Mucosa of descending colon (tissue), 3 donors: ENCODE measurements at regions not wholly inside any gene's neighbourhood (a gene's known extent, or its start where the extent isn't known, plus 50 kb on each side); places are given as distances from the start of the nearest gene placed in this dataset.

Source experiments
- ATAC-seq: fragments of 200-7000 bp; cut with Tn5 transposase; one replicate; pipeline ENCODE4 v1.9.1; 2020; ENCODE audit warnings: mild to moderate bottlenecking, moderate library complexity
- DNase-seq, 3 donors: peaks; one replicate each; pipeline ENCODE4 v3.0.0-alpha.2; 2020
- H3K36me3 ChIP-seq: fragments of 200-600 bp; one replicate; pipeline ENCODE4 v1.8.0; 2021; ENCODE audit warnings: low read depth, mild to moderate bottlenecking
- H3K4me1 ChIP-seq: fragments of 200-600 bp; one replicate; pipeline ENCODE4 v1.8.0; 2021; ENCODE audit warnings: low read depth, mild to moderate bottlenecking
- H3K4me3 ChIP-seq: fragments of 200-600 bp; one replicate; pipeline ENCODE4 v1.8.0; 2021; ENCODE audit warnings: mild to moderate bottlenecking
- H3K9me3 ChIP-seq: fragments of 200-600 bp; one replicate; pipeline ENCODE4 v1.8.0; 2021; ENCODE audit warnings: mild to moderate bottlenecking
- intact Hi-C, 2 donors: fragments of 100-400 bp; cut with DNase I in 1 of 2; cut with micrococcal nuclease in 1 of 2; formaldehyde crosslinking; loops; one replicate each; pipeline versions ENCODE4 v1.11.0 to v1.11.1; 2022; cut with DNase I, micrococcal nuclease
- TF ChIP-seq, protein P1 (sequence below): fragments of 200-600 bp; IDR thresholded peaks from one replicate; pipeline ENCODE4 v1.8.0; 2022; ENCODE audit warnings: antibody characterized with exemption, mild to moderate bottlenecking
- donor health status: DM: no; HTN: no; CAD: no; lungs with moderate emphysema.
- donor health status: DM: no; HTN: no; CAD: no.
- donor health status: DM: no; HTN: yes; CAD: no.

GRCh38 chr2:16014802-16015201 is 74.5 kb downstream of the MYCN start:
- Histone ChIP-seq H3K36me3 (no peaks in the 10 kb centered on the region), H3K9me3 (no peaks in the 10 kb centered on the region), H3K4me3 (no peak overlapping the region), H3K4me1 (peaks cover 16% of the 10 kb centered on the region)
- TF ChIP-seq, protein P1, sequence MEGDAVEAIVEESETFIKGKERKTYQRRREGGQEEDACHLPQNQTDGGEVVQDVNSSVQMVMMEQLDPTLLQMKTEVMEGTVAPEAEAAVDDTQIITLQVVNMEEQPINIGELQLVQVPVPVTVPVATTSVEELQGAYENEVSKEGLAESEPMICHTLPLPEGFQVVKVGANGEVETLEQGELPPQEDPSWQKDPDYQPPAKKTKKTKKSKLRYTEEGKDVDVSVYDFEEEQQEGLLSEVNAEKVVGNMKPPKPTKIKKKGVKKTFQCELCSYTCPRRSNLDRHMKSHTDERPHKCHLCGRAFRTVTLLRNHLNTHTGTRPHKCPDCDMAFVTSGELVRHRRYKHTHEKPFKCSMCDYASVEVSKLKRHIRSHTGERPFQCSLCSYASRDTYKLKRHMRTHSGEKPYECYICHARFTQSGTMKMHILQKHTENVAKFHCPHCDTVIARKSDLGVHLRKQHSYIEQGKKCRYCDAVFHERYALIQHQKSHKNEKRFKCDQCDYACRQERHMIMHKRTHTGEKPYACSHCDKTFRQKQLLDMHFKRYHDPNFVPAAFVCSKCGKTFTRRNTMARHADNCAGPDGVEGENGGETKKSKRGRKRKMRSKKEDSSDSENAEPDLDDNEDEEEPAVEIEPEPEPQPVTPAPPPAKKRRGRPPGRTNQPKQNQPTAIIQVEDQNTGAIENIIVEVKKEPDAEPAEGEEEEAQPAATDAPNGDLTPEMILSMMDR: no peak
- intact Hi-C loops: loop anchor here in 1 of 2 donors (10.0 kb wide), 1 partner anchor 80 kb away; no protein-coding TSS in a partner anchor
- no peak for ATAC-seq
- DNase-seq: no peak

- intact Hi-C loops: loop anchor here in 1 of 2 donors (10.0 kb wide), 1 partner anchor 81 kb away; no protein-coding TSS in a partner anchor
- no peaks in the 10 kb centered on the region for H3K36me3 ChIP-seq
- H3K4me3 ChIP-seq: no peak overlapping the region
- DNase-seq (peak; percentile 68 to 78 (median 72)), ATAC-seq (peak; percentile 79)
- H3K4me1 ChIP-seq: peaks cover 16% of the 10 kb centered on the region
- TF ChIP-seq, protein P1: no peak
- H3K9me3 ChIP-seq: no peaks in the 10 kb centered on the region
Observed at GRCh38 chr2:16014041-16014787, 73.9 kb downstream of the MYCN start.

- peak; percentile 22 for ATAC-seq
- Histone ChIP-seq H3K9me3 (no peaks in the 10 kb centered on the region), H3K4me1 (peaks cover 16% of the 10 kb centered on the region), H3K36me3 (no peaks in the 10 kb centered on the region), H3K4me3 (no peak overlapping the region)
- intact Hi-C loops: loop anchor here in 1 of 2 donors (10.0 kb wide), 1 partner anchor 81 kb away; no protein-coding TSS in a partner anchor
- peak in 1 of 3 donors; percentile 9 for DNase-seq
- TF ChIP-seq, protein P1: no peak
Observed at GRCh38 chr2:16013359-16013911, 73.1 kb downstream of the MYCN start.

DNA sequence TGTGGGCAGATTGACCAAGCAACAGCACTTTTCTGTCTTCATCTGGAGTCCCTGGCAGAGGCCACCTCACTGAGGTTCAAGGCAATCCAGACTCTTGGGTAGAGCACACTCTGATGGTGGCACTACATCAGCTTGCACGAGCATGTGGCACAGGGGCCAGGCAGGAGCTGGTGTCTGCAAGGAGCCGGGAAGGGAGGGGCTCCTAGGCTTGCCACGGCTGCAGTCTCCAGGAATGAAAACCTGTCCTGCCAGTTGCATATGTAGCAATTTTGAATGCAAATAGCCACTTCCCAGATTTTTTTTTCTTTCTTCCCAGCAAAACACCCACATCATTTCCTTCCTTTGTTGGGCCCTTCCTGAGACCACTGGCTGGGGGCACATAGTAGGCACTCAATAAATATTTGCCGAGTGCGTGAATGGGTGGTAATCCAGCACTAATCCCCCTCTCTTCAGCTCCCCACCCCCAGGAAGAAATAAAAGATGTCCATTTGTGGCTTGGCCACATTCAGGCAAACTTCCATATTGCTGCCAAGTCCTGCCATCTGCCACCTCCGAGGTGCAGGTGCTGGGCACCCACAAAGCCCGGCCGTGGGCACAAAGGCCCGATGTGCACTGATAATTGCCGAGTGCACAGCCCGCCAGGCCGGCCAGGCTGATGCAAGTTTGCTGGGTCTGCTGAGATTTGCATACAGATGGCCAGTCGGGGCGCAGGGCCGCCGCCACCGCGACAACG is 72.4 kb downstream of the MYCN start:
- Histone ChIP-seq H3K4me3 (no peak overlapping the region), H3K36me3 (no peaks in the 10 kb centered on the region), H3K4me1 (peaks cover 16% of the 10 kb centered on the region), H3K9me3 (no peaks in the 10 kb centered on the region)
- peak; percentile 92 for ATAC-seq
- DNase-seq: peak; percentile 74 to 82 (median 76)
- TF ChIP-seq, protein P1: no peak
- intact Hi-C loops: loop anchor here in 1 of 2 donors (10.0 kb wide), 1 partner anchor 82 kb away; no protein-coding TSS in a partner anchor

- no peaks in the 10 kb centered on the region for H3K36me3 ChIP-seq
- TF ChIP-seq, protein P1: no peak
- H3K4me1 ChIP-seq: peaks cover 16% of the 10 kb centered on the region
- ATAC-seq: no peak
- no peaks in the 10 kb centered on the region for H3K9me3 ChIP-seq
- H3K4me3 ChIP-seq: no peak overlapping the region
- no peak for DNase-seq
- intact Hi-C loops: loop anchor here in 1 of 2 donors (10.0 kb wide), 1 partner anchor 83 kb away; no protein-coding TSS in a partner anchor
Observed at GRCh38 chr2:16012029-16012596, 71.8 kb downstream of the MYCN start.
